IPS DF 4.7 (cell line): ENCODE measurements at regions not wholly inside any gene's neighbourhood (a gene's known extent, or its start where the extent isn't known, plus 50 kb on each side); places are given as distances from the start of the nearest gene placed in this dataset.

Experiments used
- DNase-seq: peaks from one replicate; pipeline ENCODE4 v3.0.0-alpha.2; 2013; ENCODE audit warnings: low spot score; ENCODE audit errors: extremely low read depth

DNA sequence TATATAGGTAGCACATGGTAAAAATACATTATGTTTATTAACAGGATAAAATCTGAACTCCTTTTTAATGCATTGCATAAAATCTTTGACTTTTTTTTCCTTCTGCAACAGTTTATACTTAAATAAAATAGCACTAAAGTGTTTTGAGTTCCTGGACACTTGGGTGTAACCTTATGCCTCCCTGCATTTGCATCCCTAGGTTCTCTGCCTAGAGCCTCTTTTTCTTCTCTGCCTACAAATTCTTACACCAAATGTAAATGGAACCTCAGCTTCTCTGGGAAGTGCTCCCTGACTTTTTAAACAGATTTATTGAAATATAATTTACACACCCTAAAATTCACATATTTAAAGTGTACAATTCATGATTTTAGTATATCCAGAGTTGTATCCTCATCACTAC is 1017.6 kb downstream of the CNTNAP5 start:
- DNase-seq, result no peak

DNA sequence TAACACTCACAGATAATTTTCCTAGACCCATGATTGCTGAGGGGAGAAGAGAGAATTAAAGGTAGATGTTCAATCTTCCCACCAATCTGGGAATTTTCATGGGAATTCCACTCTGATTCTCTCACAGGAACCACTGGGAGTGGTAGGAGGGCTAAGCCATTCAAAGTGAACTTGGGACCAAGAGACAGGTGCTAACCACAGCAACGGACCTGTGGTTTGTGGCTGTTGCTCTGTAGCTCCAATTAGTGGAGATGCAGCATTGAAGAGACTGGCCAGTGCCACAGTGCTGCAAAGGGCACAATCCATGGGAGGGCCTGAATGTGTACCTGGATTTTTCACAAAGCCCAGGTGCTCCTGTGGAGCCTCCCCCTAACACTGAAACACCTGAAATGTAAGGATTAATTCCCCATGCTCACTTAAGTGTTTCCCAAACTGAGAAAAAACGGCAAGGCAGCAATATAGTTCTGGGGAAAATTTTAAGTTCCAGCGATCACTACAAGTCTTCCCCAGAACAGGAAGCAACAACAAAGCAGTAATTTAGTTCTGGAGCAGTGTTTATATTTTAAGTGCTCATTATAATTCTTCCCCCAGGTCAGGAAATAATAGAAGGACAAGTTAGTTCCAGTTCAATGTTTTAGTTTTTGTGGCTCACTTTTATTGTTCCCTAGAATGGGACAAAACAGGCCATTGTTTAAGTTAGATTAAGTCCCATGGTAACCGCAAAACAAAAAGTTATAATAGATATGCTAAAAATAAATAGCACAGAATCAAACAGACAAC is 1045.8 kb downstream of the CNTNAP5 start:
- no peak for DNase-seq

DNA sequence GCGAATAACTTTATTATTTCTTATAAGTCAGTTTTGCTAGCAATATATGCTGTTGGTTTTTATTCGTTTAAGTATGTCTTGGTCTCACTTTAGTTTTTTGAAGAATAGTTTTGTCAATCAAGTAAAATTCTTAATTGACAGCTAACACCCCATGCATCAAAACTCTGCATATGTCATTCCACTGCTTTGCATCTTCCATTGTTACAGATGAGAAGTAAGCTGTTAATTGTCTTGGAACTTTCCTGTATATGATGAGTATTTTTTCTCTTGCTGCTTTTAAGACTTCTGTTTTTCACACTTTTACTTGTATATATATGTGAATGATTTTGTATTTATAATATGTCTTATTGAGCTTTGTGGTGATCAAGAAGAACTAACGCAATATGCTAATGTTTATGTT is 1048.4 kb downstream of the CNTNAP5 start:
- no peak for DNase-seq

DNA sequence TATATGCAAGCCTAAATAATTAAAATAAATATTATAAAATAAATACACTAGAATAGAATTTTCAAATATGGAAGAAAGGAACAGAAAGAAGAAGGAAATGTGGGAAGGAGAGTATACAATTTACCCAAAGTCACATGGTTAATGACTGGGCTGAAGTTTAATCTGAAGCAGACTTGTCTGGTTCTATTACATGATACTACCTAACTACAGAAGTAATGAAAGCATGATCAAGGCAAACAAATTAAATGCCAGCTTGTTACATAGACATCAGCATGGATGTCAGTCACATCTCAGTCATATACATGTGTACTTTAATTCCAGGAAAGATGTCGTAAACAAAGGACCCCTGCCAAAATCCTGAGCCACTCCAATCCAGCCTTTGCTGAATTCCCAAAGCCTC is 1060.8 kb downstream of the CNTNAP5 start:
- no peak for DNase-seq

DNA sequence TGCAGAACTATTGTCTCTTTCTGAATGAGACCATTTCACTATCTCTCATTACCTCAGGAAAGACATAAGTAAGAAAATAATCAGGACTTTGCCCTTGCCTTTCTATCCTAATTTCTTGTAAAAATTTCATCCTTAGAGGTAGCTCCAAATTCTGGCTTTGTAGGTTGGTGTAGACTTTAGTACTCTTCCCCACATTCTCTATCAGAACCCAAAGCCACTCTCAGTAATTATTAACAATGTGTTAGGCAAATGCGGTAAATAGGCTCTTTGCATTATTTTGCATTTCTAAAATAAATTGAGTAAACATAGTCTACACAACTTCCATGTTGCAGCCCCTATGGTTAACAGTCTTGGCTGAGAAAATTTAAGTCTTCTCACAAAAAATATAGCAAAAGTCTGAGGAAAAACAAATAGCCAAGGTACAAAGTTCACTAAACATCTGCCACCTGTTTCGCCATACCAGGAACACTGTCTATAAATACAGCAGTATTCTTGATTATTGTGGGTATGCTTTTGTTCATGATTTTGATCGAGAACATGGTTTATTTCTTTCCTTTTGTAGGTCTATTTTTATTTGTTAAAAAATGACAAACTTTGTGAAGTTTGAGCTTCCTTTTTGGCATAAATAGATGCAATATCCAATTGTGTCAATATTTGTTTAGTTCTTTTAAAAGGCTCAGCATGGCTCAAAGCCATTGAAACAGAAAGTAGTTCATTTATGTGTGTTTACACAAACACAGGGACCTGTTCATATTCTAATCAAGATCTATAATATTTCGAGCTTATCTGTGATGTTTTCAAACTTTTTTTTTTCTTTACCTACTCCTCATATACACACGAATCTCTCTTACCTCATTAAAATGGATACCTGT is 1061.5 kb downstream of the CNTNAP5 start:
- no peak for DNase-seq

DNA sequence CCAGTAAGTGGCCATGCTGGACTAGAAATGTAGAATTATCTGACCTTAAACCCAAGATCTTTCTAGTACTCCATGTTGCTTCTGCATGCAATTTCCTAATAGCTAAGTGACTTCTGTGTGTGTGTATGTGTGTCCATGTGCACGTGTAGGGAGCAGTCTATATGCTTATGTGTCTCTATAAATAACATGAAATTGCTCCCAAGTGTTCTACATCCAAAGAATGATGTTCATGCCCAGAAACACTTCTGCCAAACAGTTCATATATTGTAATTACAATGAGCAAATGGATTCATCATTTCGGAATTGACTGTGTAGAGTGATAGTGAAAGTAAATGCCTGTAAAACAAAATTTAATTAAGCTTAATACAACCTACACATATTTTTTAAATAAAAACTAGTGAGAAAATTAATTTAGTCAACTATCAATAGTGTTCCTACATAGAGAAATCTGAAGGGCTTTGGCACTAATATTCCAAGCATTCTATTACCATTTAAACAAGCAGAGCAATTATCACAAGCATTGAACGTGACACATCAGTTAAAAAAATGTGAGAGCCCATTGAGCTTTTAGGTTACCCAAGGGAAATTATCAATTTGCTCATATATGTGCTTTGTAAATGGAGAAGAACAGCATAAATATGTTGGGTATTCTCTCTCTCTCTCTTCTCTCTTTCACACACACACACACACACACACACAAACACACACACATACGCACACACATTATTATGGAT is 1067.4 kb downstream of the CNTNAP5 start:
- no peak for DNase-seq

DNA sequence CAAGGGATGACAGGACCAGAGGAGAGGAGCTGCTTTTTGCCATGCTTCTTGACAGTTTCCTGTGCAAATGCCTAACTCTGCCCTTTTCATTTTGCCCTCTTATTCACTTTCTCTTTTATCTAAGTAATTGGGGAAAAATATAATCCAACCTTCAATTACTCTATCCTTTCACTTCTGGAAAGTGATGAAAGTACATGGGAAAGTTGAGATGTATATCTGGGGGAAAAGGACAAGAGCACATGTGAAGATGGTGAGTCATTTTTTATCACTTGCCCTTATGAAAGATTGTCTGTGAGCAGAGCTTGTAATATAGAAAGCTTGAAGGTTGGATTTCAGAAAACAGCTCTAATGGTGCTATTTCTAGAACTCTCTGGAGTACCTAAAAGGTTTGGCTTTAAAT is 1070.7 kb downstream of the CNTNAP5 start:
- no peak for DNase-seq

DNA sequence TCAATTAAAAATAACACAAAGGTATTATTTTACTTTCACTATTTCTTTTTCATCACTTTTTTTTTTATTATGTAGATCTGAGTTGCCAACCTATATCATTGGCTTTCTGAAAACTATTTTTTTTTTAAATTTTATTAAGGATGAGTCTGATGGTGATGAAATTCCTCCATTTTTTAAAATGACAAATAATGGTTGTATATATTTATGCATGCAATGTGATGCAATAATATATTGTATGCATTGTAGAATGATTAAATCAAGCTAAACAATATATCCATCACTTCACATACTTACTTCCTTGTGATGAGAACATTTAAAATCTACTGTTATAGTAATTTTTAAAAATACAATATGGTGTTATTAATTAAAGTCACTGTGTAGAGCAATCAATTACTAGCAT is 1081.6 kb downstream of the CNTNAP5 start:
- no peak for DNase-seq

DNA sequence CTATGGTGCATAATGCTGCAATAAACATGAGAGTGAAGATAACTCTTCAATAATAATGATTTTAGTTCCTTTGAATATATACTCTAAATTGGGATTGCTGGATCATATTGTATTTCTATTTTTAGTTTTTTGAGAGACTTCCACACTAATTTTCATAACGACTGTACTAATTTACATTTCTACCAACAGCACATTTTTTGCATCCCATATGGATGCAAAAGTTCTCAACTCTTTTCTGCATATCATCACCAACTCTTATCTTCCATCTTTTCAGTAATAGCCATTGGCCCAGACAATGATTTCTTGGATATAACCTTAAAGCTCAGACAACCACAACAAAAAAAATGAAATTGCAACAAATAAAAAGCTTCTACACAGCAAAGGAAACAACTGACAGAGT is 1082.4 kb downstream of the CNTNAP5 start:
- DNase-seq, result no peak

DNA sequence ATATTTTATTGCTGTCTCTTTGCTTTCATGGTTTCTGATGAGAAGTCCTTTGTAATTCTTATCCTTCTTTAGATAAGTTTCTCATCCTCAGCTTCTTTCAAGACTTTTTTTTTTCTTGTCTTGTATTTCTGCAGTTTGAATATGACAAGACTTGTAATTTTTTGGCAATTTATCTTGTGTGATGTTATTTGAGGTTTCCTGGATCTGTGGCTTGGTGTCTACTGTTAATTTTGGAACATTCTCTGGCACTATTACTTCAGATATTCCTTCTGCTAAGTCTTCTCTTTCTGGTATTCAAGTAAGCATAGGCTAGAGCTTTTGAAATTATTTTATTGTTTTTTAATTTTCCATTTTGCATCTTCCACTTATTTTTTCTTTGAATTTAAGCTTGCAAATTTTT is 1083.2 kb downstream of the CNTNAP5 start:
- DNase-seq, result no peak

DNA sequence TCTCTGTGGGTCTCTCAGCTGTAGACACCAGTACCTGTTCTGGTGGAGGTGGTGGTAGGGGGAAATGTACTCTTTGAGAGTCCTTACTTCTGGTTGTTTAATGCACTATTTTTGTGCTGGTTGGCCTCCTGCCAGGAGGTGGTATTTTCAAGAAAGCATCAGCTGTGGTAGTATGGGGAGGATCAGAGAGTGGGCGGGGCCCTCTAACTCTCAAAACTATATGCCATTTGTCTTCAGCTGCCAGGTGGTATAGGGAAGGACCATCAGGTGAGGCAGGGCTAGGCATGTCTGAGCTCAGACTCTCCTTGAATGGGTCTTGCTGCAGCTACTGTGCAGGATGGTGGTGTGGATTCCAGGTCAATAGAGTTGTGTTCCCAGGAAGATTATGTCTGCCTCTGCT is 1100.8 kb downstream of the CNTNAP5 start:
- DNase-seq, result no peak

DNA sequence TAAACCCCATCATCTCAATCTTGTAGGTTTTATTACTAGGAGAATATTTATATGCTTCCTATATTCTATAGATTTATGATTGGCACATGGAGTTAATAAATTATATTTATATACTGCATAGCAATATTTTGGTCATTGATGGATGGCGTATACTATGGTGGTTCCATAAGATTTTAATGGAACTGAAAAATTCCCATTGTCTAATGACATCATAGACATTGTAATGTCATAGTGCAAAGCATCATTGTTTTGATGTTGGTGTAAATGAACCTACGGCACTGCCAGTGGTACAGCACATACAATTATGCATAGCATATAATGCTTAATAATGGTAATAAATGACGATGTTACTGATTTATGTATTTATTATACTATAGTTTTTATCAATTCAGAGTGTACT is 1135.9 kb downstream of the CNTNAP5 start:
- no peak for DNase-seq

DNA sequence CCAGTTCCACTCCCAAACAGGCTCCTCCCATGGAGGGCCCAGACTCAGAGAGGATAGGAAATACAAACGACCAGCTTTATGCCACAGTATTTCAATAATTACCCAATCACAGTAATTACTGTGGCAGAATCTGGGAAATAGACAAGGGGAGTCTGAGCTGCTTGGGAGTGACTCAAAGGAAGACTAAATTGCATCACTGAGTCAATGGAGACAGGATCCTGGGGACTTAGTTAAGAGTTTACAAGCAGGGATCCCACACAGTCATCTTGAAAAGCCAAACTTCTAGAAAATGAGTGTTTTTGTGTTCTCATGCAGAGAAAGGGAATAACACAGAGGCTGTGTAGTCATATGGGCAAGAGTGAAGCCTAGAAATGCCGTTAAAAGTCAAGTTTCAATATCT is 1142.1 kb downstream of the CNTNAP5 start:
- DNase-seq, result no peak

DNA sequence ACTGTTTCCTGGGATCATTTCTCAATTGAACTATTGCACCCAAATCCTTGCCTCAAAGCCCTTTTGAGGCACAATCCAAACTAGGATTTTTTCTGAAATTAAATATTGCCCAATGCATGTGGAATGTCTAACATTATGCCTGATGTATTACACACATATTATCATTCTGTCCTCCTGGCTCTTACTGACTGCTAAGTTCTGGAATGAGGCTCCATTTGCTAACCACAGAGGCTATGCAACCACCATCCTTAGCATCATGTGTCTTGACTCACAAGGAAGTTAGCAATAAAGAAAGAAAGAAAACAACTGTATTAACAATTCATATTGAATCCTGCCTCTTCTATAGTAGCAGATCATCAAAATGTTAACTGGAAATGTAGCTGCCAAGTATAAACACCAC is 1142.7 kb downstream of the CNTNAP5 start:
- DNase-seq, result no peak

DNA sequence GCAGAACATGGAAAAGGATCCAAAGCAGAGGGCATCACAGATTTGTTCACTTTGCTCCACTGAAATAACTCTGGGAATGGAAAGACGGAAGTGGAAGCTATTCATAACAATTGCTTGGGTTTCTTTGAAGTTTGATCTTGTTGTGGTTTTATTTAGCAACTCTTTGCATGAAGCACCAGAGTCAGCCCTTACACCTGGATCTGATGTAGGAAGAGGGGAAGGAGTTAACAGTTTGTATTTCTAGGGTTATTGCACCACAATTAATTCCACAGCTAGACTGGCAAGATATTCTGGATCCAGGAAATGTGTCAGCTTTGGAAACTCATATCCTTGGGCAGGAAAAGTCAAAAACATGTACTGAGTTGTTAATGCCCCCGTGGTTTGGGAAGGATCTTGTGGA is 1143.4 kb downstream of the CNTNAP5 start:
- DNase-seq, result no peak

DNA sequence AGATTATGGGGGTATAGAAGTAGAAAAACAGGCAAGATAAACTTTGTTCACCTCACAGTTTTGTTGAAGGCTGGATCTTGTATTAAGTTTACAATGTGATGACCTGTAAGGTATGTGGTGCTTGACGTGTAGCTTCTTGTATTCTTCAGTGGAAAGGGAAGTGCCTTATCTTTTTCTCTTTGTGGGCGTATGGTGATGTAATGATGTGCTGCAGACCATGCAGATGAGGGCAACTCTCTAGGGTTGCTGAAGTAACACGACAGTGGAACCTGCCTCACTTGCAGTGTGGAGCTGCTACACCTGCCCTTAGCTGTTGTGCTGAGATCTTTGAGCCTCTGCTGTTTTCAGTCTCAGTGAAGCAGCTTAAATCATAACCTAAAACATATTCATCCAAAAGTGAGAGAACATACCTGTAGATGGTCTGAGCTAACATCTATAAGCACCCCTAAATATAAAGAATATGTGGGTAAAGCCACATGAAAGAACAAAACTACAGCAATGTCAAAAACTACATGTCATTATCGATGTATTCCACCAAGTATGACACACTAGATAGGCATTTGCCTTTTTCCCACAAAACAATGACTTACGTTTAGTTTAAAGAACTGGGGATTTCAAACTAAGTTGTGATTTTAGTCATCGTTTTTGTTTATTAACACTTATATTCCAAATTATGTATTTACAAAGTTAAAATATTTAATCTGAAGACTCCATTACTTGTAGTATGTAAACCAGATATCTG is 1144.1 kb downstream of the CNTNAP5 start:
- no peak for DNase-seq

DNA sequence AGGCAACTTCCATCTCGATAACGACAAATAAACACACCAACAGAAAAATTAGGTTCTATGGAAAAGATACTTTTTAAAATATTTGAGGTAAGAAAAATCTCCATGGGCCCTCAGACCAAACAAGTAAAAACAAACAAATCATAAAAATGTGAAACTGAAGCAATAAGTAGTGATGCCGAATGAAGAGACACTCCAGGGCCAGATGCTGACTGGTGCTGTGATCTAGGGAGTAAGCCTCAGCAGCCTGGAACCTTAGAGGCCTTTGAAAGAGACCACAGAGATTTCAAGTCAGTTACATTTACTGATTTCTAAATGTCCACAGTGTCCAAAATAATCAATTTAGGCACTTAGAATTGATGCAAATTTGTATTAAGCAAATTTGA is 1144.7 kb downstream of the CNTNAP5 start:
- no peak for DNase-seq

DNA sequence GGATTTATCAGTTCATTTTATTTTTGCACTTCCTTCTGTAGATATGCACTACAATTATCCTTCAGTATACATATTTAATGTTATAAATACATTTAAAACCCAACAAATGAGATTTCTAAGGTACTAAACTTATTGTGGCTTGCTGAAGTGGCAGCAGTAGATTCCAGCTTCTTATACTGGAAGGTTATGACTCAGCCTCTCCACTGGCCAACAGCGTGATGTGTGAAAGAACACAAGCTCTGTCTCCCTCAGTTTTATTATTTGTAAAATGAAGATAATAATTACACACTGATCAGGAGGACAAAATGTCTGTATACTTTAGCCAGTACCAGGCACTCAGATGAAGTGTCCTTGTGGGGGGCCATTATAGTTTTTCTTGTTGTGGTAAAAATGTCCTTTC is 1147.1 kb downstream of the CNTNAP5 start:
- no peak for DNase-seq

DNA sequence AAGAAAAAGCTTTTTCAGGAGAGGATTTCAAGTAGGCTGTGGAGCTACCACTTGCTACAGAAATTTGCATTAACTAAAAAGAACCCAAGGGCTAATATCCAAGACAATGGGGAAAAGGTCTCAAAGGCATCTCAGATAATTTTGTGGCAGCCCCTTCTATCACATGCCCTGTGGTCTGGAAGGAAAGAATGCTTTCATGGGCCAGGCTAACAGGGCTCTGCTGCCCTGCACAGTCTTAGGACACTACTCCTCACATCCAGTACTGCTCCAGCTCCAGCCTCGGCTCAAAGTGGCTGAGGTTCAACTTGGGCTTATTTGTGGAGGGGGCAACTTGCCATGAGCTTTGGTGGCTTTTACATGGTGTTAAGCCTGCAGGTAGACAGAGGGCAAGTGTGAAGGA is 1150.3 kb downstream of the CNTNAP5 start:
- DNase-seq, result no peak

DNA sequence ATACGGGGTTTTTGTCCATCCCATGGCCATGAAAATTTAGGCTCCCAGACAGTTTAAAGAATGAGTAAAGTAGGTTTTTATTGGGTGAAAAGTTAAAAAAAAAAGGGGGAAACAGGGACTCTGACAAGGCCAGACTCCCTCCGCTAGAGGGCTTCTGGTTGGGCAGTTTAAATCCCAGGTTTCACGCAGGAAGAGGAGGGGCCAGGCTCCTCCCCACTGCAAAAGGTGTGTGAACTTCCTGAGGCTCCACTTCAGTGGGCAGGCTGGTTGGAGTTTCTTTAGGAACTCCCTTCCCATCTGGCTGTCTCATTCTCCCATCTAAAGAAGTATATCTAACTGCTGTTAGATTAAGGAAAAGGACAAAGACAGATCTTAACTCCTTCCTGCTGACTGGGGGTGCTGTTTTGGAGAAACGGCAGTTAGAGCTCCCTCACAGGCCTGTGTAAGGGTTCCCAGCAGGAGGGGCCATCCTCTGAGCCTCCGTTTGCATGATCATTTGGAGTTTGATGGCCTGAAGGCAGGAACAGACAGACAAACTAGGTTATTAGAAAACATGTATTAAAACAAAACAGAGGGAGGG is 1160.7 kb downstream of the CNTNAP5 start:
- no peak for DNase-seq

DNA sequence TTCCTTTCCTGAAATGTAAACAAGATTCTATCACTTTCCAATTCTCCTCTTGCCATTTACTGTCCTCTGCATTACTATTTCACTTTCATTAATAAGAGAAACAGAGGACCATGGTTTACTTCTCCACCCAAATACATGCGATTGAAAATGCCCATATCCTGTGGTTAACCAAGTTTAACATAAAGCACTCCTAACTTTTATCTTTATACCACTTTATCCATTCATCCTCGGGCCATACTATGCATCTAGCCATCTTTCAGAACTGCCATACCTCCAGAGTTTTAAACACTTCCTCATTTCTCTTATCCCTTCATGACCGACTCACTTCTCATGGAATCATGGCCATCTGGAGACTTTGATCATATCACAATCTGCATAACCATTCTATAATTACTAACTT is 1182.3 kb downstream of the CNTNAP5 start:
- DNase-seq, result no peak
